WTC11 (cell line): ENCODE measurements at regions not wholly inside any gene's neighbourhood (a gene's known extent, or its start where the extent isn't known, plus 50 kb on each side); places are given as distances from the start of the nearest gene placed in this dataset.

Source experiments
- FOXJ3 ChIP-seq: sonication (generic); formaldehyde crosslinking; IDR thresholded peaks from 2 replicates; pipeline ENCODE4 v1.9.0; 2021; ENCODE audit warnings: missing genetic modification reagents, mild to moderate bottlenecking, borderline replicate concordance
- NR3C1 ChIP-seq: sonication (generic); formaldehyde crosslinking; conservative IDR thresholded peaks from 2 replicates; pipeline ENCODE4 v1.8.1; 2023; ENCODE audit warnings: low read depth, mild to moderate bottlenecking, missing genetic modification reagents

DNA sequence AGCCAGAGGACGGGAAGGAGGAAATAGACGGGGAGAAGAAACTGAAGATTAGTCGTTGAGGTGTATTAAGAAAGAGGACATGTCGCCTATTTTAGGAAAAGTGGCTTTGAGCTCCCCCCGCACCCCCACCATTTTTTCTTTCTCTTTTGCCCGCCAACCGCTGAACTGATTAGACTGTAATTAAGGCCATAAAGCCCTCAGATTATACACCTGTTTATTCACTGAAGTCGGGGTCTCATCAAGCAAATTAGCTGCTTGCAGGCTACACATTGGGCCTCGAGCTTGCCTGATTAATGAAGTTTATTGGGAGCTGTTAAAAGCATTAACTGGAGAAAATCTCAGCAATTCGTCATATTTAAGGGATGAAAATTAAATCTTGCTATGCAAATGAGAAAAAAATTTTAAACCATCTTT lies 119.4 kb upstream of the RRP15 start:
- TF ChIP-seq FOXJ3 (CRISPR knock-in tag) (no peak), NR3C1 (CRISPR knock-in tag) (no peak)
